ENCODE measurements at regions not wholly inside any gene's neighbourhood (a gene's known extent, or its start where the extent isn't known, plus 50 kb on each side); places are given as distances from the start of the nearest gene placed in this dataset.
"Not testable (repeated sequence)": the region's sequence is repeated elsewhere in the genome, so short reads cannot be mapped to it uniquely, and the experiment has no call there.

DNA sequence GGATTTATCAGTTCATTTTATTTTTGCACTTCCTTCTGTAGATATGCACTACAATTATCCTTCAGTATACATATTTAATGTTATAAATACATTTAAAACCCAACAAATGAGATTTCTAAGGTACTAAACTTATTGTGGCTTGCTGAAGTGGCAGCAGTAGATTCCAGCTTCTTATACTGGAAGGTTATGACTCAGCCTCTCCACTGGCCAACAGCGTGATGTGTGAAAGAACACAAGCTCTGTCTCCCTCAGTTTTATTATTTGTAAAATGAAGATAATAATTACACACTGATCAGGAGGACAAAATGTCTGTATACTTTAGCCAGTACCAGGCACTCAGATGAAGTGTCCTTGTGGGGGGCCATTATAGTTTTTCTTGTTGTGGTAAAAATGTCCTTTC, 1147.1 kb downstream of the CNTNAP5 start:
- no peak for DNase-seq (ENCODE audit: low read depth, low spot score)
- H3K4me3 ChIP-seq (ENCODE audit: low read length): no peak overlapping the region

DNA sequence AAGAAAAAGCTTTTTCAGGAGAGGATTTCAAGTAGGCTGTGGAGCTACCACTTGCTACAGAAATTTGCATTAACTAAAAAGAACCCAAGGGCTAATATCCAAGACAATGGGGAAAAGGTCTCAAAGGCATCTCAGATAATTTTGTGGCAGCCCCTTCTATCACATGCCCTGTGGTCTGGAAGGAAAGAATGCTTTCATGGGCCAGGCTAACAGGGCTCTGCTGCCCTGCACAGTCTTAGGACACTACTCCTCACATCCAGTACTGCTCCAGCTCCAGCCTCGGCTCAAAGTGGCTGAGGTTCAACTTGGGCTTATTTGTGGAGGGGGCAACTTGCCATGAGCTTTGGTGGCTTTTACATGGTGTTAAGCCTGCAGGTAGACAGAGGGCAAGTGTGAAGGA, 1150.3 kb downstream of the CNTNAP5 start:
- H3K4me3 ChIP-seq (ENCODE audit: low read length): no peak overlapping the region
- no peak for DNase-seq (ENCODE audit: low read depth, low spot score)

DNA sequence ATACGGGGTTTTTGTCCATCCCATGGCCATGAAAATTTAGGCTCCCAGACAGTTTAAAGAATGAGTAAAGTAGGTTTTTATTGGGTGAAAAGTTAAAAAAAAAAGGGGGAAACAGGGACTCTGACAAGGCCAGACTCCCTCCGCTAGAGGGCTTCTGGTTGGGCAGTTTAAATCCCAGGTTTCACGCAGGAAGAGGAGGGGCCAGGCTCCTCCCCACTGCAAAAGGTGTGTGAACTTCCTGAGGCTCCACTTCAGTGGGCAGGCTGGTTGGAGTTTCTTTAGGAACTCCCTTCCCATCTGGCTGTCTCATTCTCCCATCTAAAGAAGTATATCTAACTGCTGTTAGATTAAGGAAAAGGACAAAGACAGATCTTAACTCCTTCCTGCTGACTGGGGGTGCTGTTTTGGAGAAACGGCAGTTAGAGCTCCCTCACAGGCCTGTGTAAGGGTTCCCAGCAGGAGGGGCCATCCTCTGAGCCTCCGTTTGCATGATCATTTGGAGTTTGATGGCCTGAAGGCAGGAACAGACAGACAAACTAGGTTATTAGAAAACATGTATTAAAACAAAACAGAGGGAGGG, 1160.7 kb downstream of the CNTNAP5 start:
- H3K4me3 ChIP-seq (ENCODE audit: low read length): no peak overlapping the region
- no peak for DNase-seq (ENCODE audit: low read depth, low spot score)

DNA sequence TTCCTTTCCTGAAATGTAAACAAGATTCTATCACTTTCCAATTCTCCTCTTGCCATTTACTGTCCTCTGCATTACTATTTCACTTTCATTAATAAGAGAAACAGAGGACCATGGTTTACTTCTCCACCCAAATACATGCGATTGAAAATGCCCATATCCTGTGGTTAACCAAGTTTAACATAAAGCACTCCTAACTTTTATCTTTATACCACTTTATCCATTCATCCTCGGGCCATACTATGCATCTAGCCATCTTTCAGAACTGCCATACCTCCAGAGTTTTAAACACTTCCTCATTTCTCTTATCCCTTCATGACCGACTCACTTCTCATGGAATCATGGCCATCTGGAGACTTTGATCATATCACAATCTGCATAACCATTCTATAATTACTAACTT, 1182.3 kb downstream of the CNTNAP5 start:
- no peak for DNase-seq (ENCODE audit: low read depth, low spot score)
- no peak overlapping the region for H3K4me3 ChIP-seq (ENCODE audit: low read length)

DNA sequence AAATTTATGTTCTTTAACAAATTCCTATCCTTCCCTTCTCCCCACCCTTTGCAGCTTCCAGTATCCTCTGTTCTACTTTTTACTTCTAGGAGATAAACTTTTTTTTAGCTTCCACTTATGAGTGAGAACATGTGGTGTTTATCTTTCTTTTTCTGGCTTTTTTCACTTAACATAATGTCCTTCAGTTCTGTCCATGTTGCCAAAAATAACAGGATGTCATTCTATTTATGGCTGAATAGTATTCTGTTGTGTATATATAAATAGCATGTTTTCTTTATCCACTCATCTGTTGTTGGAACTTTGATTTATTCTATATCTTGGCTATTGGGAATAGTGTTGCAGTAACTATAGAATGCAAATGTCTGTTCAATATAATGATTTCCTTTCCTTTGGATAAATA, 1191.2 kb downstream of the CNTNAP5 start:
- no peak overlapping the region for H3K4me3 ChIP-seq (ENCODE audit: low read length)
- no peak for DNase-seq (ENCODE audit: low read depth, low spot score)

DNA sequence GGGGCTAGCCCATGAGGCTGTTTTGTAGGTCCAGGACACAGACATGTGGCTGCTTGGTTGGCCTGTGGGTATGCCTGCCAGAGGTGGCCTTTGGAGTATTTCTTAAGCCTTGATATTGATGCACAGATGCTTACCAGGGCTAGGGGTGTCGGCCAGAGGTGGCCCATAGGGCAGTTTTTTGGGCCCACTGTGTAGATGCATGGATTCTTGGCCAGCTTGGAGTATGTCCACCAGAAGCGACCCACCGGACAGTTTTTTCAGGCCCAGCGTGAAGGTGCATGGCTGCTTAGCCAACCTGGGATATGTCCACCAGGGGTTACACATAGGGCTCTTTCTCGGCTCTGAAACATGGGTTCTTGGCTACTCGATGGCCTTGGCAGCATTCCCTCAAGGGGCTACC, 1199.1 kb downstream of the CNTNAP5 start:
- H3K4me3 ChIP-seq (ENCODE audit: low read length): no peak overlapping the region
- DNase-seq (ENCODE audit: low read depth, low spot score): no peak

DNA sequence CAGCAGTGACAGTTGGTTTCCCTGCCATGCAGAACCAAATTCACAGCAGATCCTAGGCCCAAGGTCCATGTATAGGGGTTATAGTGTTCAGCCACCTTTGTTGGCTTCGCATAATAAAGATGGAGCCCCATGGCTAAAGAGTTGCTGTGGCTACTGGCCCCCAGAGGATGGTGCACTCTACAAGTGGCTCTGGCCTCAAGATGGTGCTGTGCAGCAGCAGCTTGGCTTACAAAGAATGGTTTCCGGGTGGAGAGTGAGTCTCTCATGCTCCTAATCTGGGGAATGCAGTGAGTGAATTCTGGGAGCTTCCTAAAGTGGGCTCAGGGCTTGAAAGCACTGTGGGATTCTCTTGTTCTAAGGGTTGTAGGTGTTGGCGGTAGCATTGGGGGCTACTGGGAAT, 1199.7 kb downstream of the CNTNAP5 start:
- DNase-seq (ENCODE audit: low read depth, low spot score): no peak
- H3K4me3 ChIP-seq (ENCODE audit: low read length): no peak overlapping the region

DNA sequence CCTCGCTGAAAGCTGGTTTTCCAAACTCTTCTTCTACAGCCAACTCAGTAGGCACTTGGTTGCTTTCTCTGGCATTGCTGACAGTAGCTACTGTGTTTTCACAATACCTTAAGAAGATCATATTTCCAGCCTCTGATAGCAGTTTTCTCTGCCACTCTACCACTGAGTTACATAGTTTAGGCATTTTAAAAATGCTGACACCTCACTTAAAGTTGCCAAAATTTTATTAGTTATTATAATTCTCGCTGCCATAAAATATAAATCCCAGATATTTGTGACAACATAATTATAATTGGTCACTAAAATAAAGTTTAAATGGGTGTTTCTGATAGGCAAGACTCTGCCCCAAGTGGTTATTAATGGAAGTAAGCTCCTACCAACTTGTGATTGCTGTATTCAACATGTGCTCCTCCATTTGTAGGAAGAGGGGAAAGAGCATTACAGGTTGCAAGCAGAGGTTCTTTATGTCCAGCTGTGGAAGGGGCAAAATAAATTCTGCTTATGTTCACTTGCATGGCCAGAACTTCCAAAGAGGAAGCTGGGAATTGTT, 1202.8 kb downstream of the CNTNAP5 start:
- DNase-seq (ENCODE audit: low read depth, low spot score): no peak
- H3K4me3 ChIP-seq (ENCODE audit: low read length): no peak overlapping the region

DNA sequence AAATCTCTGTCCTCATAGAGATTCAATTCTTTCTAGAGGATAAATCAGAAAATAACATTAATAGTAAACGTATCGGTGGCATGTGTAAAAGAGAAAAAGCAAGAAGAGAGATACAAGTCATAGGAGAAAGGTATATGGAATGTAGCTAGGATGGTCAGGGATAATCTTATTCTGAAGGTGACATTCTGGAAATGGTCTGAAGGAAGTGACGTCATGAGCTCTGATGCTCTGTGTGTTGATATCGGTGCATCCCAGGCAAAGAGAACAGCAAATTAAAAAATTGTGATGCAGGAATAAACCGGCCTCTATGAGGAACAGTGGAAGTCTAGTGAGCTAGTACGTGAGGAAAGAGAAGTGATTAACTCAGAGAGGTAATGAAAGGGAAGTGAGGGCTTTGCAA, 1215.8 kb downstream of the CNTNAP5 start:
- DNase-seq (ENCODE audit: low read depth, low spot score): no peak
- no peak overlapping the region for H3K4me3 ChIP-seq (ENCODE audit: low read length)

DNA sequence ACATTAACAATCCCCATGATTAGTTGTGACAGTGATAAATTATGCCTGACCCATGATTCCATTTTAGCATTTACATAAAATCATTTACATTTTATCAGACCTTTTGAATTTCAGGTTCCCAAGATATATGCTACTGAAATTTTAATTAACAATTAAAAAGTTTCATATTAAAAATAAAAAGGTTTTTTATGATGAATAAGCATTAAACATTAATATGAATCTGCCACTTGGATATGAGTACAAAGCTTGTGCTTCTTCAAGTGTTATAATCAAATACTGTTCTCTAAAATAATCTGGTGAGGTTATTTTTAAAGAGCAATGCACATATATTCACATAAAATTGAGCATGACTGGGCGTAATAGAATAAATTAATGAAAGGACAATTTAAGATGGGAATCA, 1218.0 kb downstream of the CNTNAP5 start:
- DNase-seq (ENCODE audit: low read depth, low spot score): no peak
- no peak overlapping the region for H3K4me3 ChIP-seq (ENCODE audit: low read length)

DNA sequence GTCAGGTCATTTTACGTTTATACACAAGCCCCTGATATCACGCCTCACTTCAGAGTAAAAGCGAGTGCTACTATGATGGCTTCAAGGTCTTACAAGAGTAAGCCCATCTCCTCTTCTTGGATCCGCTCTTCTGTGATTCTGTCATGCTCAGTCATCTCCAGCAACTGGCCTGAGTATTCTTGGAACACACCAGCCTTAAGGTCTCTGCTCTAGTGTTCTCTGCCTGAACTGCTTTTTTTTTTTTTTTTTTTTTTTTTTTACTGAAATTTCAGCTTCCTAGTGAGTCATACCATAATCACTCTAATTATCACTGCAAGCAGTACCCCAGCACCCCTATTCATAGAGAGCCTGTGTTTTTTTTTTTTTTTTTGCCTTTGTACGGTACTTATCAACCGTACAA, 1228.9 kb downstream of the CNTNAP5 start:
- no peak for DNase-seq (ENCODE audit: low read depth, low spot score)
- H3K4me3 ChIP-seq (ENCODE audit: low read length): no peak overlapping the region

DNA sequence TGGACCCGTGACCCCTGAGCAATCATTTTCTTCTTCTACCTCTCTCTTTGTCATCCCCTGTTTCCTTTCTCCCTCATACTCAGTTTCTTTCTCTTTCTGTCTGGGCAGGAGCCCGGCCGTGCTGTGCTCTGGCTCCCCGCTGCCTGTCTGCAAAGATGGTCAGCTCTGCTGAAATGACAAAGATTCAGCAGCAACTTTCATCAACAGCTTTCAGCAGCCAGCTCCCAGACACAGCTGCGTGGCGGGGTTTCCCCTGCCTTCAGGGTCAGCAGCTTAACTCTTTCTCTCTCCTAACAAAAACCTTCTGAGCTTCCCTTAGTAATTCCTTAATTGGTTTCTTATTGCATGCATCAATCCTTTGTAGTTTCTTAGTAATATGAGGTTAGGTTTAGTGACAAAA, 1234.4 kb downstream of the CNTNAP5 start:
- DNase-seq (ENCODE audit: low read depth, low spot score): no peak
- no peak overlapping the region for H3K4me3 ChIP-seq (ENCODE audit: low read length)

DNA sequence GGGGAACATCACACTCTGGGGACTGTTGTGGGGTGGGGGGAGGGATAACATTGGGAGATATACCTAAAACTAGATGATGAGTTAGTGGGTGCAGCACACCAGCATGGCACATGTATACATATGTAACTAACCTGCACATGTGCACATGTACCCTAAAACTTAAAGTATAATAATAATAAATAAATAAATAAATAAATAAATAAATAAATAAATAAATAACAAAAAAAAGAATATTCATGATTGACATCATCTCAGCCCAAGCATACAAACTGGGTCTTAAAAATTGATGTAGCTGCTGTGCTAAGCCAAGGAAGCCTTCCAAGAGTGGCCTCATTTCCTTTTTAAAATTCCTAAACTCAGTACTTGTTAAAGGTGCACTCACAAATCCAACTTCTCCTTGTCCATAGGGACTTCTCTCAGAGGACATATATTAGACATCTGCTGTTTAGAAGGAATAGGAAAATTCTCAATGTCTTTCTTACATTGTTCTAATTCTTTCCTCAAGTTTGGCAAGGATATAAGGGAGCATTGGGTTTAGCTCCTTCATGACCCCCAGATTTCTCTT, 1235.4 kb downstream of the CNTNAP5 start:
- DNase-seq (ENCODE audit: low read depth, low spot score); H3K4me3 ChIP-seq (ENCODE audit: low read length): not testable (repeated sequence)

DNA sequence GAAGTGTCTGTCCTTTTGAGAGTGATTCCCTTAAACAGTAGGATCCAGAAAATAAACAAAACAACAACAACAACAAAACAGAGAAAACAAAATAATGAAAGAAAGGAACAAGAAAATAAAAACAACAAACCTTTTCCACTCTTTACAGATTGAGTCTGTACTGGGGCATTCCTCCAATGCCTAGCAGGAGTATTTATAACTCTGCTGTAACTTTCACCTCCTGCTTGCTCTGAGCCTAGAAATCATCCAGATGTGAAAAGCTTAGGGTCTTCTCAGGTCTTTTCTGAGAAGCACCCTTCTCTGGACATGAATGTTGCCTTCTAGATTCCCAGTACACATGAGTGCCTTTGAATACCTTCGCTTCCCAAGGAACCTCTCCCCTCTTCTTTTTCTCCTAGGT, 1239.4 kb downstream of the CNTNAP5 start:
- no peak overlapping the region for H3K4me3 ChIP-seq (ENCODE audit: low read length)
- no peak for DNase-seq (ENCODE audit: low read depth, low spot score)

DNA sequence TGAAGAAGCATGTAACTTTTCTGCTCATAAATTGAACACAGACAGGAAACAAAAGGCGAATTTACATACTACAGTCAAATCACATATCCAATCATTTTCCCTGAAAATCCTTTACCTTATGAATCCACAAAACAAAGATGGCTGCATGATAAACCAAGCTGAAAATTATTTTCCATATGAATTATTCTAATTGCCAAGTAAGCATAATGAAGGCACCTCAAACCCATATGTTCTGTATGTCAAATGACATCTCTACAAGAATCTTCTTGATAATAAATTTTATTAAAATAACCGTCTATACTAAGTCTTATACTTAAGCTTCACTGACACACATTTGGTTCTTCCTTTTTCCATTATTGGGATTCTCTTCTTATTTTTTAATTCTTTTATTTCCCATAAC, 1242.6 kb downstream of the CNTNAP5 start:
- no peak for DNase-seq (ENCODE audit: low read depth, low spot score)
- H3K4me3 ChIP-seq (ENCODE audit: low read length): no peak overlapping the region

DNA sequence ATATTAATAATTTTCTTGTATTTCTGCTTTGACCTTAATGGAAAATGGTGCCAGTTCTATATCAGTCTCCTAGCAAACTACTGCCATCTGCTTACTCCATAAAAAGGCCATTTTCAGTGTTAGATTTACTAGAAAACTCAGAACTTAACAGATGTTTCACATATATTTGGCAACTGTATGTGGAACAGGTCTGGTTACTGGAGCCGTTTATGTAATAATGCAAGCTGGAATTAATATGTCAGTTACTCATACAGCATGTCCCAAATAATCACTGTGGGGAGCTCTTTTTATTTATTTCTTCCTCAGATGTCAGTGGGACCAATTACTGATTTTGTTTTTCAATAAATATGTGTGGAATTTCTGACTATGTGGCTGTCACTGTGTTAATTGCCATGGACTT, 1247.6 kb downstream of the CNTNAP5 start:
- H3K4me3 ChIP-seq (ENCODE audit: low read length): no peak overlapping the region
- DNase-seq (ENCODE audit: low read depth, low spot score): no peak

DNA sequence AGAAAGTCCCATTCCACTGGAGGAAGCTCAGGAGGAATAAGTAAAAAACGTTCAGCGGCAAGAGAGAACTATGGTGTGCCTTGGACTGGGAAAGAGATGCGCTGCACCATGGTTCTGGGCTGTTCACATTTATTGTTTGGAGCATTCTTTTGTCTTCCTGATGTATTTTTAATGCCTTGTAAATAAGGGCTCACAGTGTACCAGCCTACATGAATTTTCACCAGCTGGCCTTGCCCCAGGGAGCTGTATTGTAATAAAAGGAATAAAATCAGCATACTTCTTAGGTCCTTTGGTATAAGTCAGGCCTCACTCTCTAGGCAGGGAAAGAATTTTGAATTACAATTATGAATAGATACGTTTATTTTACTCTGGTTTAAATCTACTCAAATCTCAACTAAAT, 1249.6 kb downstream of the CNTNAP5 start:
- no peak for DNase-seq (ENCODE audit: low read depth, low spot score)

DNA sequence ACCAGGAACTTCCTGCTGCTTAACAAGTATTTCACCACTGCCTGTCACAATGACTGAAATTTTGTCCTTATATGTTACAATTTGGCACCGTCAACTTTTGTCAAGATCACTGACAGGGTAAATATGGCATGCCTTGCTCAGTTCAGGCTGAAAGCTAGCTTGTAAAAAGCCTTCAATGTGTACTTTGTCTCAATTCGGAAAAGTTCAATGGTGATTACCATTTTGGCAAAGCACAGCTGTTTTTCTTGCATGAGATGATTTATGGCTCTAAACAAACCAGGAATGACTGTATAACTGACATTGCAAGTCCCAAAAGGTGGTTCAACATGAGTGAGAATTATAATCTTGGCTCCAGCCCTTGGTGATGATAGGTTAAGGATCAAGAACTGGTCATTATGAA, 1255.2 kb downstream of the CNTNAP5 start:
- DNase-seq (ENCODE audit: low read depth, low spot score): no peak
- H3K4me3 ChIP-seq (ENCODE audit: low read length): no peak overlapping the region

More for the DNA sequence above, 1249.6 kb downstream of the CNTNAP5 start:
- no peak overlapping the region for H3K4me3 ChIP-seq (ENCODE audit: low read length)

DNA sequence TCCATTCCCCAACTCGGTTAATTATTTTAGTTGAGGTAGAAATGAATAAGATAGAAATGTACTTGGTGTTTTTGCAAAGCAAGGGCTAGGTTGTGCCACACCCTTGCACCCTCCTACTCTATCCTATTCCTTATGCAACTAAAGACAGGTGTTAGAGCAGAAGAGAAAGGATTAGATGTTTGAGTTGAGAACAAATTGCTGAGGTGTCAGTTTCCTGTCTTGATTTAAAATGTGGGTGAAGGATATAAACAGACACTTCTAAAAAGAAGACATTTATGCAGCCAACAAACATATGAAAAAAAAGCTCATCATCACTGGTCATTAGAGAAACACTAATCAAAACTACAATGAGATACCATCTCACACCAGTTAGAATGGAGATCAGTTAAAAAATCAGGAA, 1256.2 kb downstream of the CNTNAP5 start:
- no peak for DNase-seq (ENCODE audit: low read depth, low spot score)
- no peak overlapping the region for H3K4me3 ChIP-seq (ENCODE audit: low read length)

DNA sequence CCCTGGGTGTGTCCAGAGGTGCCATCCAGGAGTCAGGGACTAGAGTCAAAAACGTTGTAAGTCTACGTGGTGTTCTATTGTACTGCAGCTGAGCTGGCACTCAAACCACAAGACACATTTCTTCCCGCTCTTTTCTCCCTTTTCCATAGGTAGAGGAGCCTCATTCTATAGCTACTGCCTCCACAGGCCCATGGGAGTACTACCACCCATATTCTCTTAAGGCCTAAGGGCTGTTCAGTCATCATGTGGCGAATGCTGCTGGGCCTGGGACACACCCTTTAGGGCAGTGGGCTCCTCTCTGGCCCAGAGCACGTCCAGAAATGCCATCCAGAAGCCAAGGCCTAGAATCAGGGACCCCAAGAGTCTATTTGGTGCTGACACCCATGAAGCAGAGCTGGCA, 1271.7 kb downstream of the CNTNAP5 start:
- DNase-seq (ENCODE audit: low read depth, low spot score): no peak
- no peak overlapping the region for H3K4me3 ChIP-seq (ENCODE audit: low read length)

DNA sequence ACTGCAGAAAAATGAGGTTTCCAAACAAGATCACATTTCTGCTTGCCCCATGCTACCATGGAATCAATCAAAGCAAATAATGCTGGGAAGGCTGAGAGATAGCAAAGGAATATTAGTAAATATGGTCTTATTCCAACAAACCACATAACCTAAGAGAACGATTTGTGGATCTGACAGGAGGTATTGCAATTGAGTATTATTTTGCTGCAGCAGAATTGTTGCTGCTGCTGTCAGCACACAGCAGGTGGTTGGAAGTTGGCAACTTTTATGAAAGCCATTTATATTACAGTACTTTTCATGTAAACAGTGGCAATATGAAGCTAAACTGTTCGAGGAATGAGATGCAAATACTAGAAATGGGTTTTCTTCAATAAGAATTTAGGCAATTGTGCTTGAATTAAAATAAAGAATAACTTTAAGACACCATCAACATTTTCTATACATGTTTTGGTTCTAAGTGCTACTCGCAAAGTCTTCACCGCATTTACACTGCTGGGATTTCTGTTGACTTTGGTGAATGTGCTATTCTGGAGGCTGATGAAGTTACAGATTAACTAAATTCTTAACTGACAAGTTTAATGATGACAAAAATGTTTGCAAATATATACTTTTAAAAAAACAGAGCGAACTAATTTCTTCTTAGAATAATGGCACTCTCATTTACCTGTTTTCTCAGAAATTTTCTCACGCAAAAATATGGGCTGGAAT, 1285.7 kb downstream of the CNTNAP5 start:
- no peak for DNase-seq (ENCODE audit: low read depth, low spot score)
- H3K4me3 ChIP-seq (ENCODE audit: low read length): no peak overlapping the region

Data from Jurkat, Clone E6-1 (cell line).